Naive thymus-derived CD8-positive, alpha-beta T cell (primary cell): ENCODE measurements at regions not wholly inside any gene's neighbourhood (a gene's known extent, or its start where the extent isn't known, plus 50 kb on each side); places are given as distances from the start of the nearest gene placed in this dataset.

Experiments used
- ATAC-seq, 2 donors: fragments of 150-1000 bp; cut with Tn5 transposase in 1 of 2; sonication (Bioruptor Pico), chemical (Tn5 transposase) in 1 of 2; 1 replicate in 1 of 2; 2 replicates in 1 of 2; pipeline ENCODE4 v1.10.0; 2021; ENCODE audit warnings: mild to moderate bottlenecking in 2 of 2, moderate library complexity in 2 of 2
- POLR2A ChIA-PET: fragments of 350-600 bp; sonication (Branson Sonifier 250); formaldehyde crosslinking; loops from one replicate; lab custom pipeline; 2021; ENCODE audit warnings: antibody characterized with exemption; lab: Charles Lee
- DNase-seq, 10 donors: peaks; one replicate each; pipeline versions ENCODE4 v3.0.0 to v3.0.0-alpha.2; 2020 to 2022
- H3K27ac Mint-ChIP-seq, 10 donors: one replicate each; pipeline ENCODE4 v1.8.0; 2020 to 2022; ENCODE audit warnings: mild to moderate bottlenecking in 10 of 10, mixed read lengths in 10 of 10, moderate library complexity in 4 of 10, inconsistent platforms in 1 of 10
- H3K27me3 Mint-ChIP-seq, 5 donors: one replicate each; pipeline ENCODE4 v1.8.0; 2021 to 2022; ENCODE audit warnings: mixed read lengths in 5 of 5
- H3K36me3 Mint-ChIP-seq, 3 donors: one replicate each; pipeline ENCODE4 v1.8.0; 2020 to 2022; ENCODE audit warnings: mixed read lengths in 3 of 3, mild to moderate bottlenecking in 2 of 3, inconsistent platforms in 1 of 3
- H3K4me1 Mint-ChIP-seq, 4 donors: one replicate each; pipeline ENCODE4 v1.8.0; 2021 to 2022; ENCODE audit warnings: mixed read lengths in 4 of 4
- H3K4me3 Mint-ChIP-seq, 10 donors: one replicate each; pipeline ENCODE4 v1.8.0; 2020 to 2022; ENCODE audit warnings: mild to moderate bottlenecking in 10 of 10, mixed read lengths in 10 of 10, moderate library complexity in 6 of 10, inconsistent platforms in 1 of 10
- H3K9me3 Mint-ChIP-seq, 9 donors: one replicate each; pipeline ENCODE4 v1.8.0; 2020 to 2022; ENCODE audit warnings: mixed read lengths in 9 of 9, mild to moderate bottlenecking in 3 of 9, inconsistent platforms in 1 of 9, moderate library complexity in 1 of 9

GRCh38 chr2:55973673-55974072 lies 50.1 kb upstream of the EFEMP1 start:
- POLR2A ChIA-PET = no interaction called here
- Mint-ChIP-seq H3K27ac (no peak overlapping the region), H3K4me1 (no peaks in the 10 kb centered on the region), H3K4me3 (no peak overlapping the region), H3K27me3 (peaks cover 0 to 23% (median 4%) of the 10 kb centered on the region in 5 donors), H3K9me3 (peaks cover 1 to 11% (median 7%) of the 10 kb centered on the region in 9 donors), H3K36me3 (no peaks in the 10 kb centered on the region)
- DNase-seq (no peak), ATAC-seq (no peak)

- POLR2A ChIA-PET = no interaction called here
- Mint-ChIP-seq H3K4me1 (no peaks in the 10 kb centered on the region), H3K4me3 (no peak overlapping the region), H3K9me3 (peaks cover 5 to 28% (median 12%) of the 10 kb centered on the region in 9 donors), H3K36me3 (no peaks in the 10 kb centered on the region), H3K27me3 (peaks cover 0 to 12% (median 2%) of the 10 kb centered on the region in 5 donors), H3K27ac (no peak overlapping the region)
- ATAC-seq = no peak
- DNase-seq = no peak
Measured at GRCh38 chr2:55976681-55977080, 53.1 kb upstream of the EFEMP1 start.

- Mint-ChIP-seq H3K27ac (no peak overlapping the region), H3K27me3 (peaks cover 0 to 7% (median 5%) of the 10 kb centered on the region in 5 donors), H3K4me3 (no peak overlapping the region), H3K36me3 (no peaks in the 10 kb centered on the region), H3K9me3 (peaks cover 0 to 10% (median 4%) of the 10 kb centered on the region in 9 donors), H3K4me1 (peaks cover 0 to 16% (median 0%) of the 10 kb centered on the region in 4 donors)
- POLR2A ChIA-PET = no interaction called here
- ATAC-seq (no peak), DNase-seq (no peak)
Measured at GRCh38 chr2:55985406-55985805, 61.8 kb upstream of the EFEMP1 start.

GRCh38 chr2:55986001-55986400 lies 62.4 kb upstream of the EFEMP1 start:
- Mint-ChIP-seq H3K36me3 (no peaks in the 10 kb centered on the region), H3K4me1 (peaks cover 0 to 16% (median 0%) of the 10 kb centered on the region in 4 donors), H3K9me3 (peaks cover 0 to 4% (median 2%) of the 10 kb centered on the region in 9 donors), H3K27ac (no peak overlapping the region), H3K27me3 (peaks cover 0 to 8% (median 6%) of the 10 kb centered on the region in 5 donors), H3K4me3 (no peak overlapping the region)
- ATAC-seq (no peak), DNase-seq (no peak)
- POLR2A ChIA-PET = no interaction called here

GRCh38 chr2:55986700-55987440 lies 63.3 kb upstream of the EFEMP1 start:
- Mint-ChIP-seq H3K27me3 (peaks cover 0 to 8% (median 6%) of the 10 kb centered on the region in 5 donors), H3K9me3 (peaks cover 0 to 2% (median 0%) of the 10 kb centered on the region in 9 donors)

GRCh38 chr2:55989405-55989804 lies 65.8 kb upstream of the EFEMP1 start:
- Mint-ChIP-seq H3K9me3 (peaks cover 0 to 3% (median 0%) of the 10 kb centered on the region in 9 donors), H3K36me3 (no peaks in the 10 kb centered on the region), H3K4me3 (no peak overlapping the region), H3K4me1 (peaks cover 0 to 16% (median 0%) of the 10 kb centered on the region in 4 donors), H3K27me3 (peaks cover 0 to 12% (median 7%) of the 10 kb centered on the region in 5 donors), H3K27ac (no peak overlapping the region)
- POLR2A ChIA-PET = no interaction called here
- DNase-seq (no peak), ATAC-seq (no peak)

More at GRCh38 chr2:55986700-55987440, 63.3 kb upstream of the EFEMP1 start:
- no peak overlapping the region for H3K4me3 Mint-ChIP-seq
- DNase-seq = no peak
- H3K27ac Mint-ChIP-seq = no peak overlapping the region
- POLR2A ChIA-PET = no interaction called here
- no peaks in the 10 kb centered on the region for H3K36me3 Mint-ChIP-seq
- peaks cover 0 to 16% (median 0%) of the 10 kb centered on the region in 4 donors for H3K4me1 Mint-ChIP-seq
- no peak for ATAC-seq

- POLR2A ChIA-PET = no interaction called here
- Mint-ChIP-seq H3K4me1 (no peaks in the 10 kb centered on the region), H3K9me3 (peaks cover 0 to 3% (median 0%) of the 10 kb centered on the region in 9 donors), H3K4me3 (no peak overlapping the region), H3K27me3 (peaks cover 0 to 10% (median 7%) of the 10 kb centered on the region in 5 donors), H3K27ac (no peak overlapping the region), H3K36me3 (no peaks in the 10 kb centered on the region)
- ATAC-seq (no peak), DNase-seq (no peak)
Measured at GRCh38 chr2:55992455-55992854, 68.9 kb upstream of the EFEMP1 start.

- POLR2A ChIA-PET = no interaction called here
- H3K4me3 Mint-ChIP-seq = no peak overlapping the region
- H3K27me3 Mint-ChIP-seq = peaks cover 0 to 10% (median 5%) of the 10 kb centered on the region in 5 donors
- no peak overlapping the region for H3K27ac Mint-ChIP-seq
- peaks cover 0 to 3% (median 0%) of the 10 kb centered on the region in 9 donors for H3K9me3 Mint-ChIP-seq
- H3K4me1 Mint-ChIP-seq = no peaks in the 10 kb centered on the region
- DNase-seq = no peak
- H3K36me3 Mint-ChIP-seq = no peaks in the 10 kb centered on the region
- no peak for ATAC-seq
Measured at GRCh38 chr2:55993685-55994084, 70.1 kb upstream of the EFEMP1 start.

- H3K4me1 Mint-ChIP-seq = no peaks in the 10 kb centered on the region
- POLR2A ChIA-PET = no interaction called here
- no peak overlapping the region for H3K27ac Mint-ChIP-seq
- ATAC-seq (no peak), DNase-seq (no peak)
- H3K36me3 Mint-ChIP-seq = no peaks in the 10 kb centered on the region
- H3K9me3 Mint-ChIP-seq = peaks cover 0 to 3% (median 0%) of the 10 kb centered on the region in 9 donors
- no peak overlapping the region for H3K4me3 Mint-ChIP-seq
- peaks cover 0 to 7% (median 2%) of the 10 kb centered on the region in 5 donors for H3K27me3 Mint-ChIP-seq
Measured at GRCh38 chr2:55995211-55995610, 71.6 kb upstream of the EFEMP1 start.

GRCh38 chr2:55995902-55996301 lies 72.3 kb upstream of the EFEMP1 start:
- H3K4me3 Mint-ChIP-seq = no peak overlapping the region
- no peak for DNase-seq
- no peaks in the 10 kb centered on the region for H3K36me3 Mint-ChIP-seq
- no peaks in the 10 kb centered on the region for H3K4me1 Mint-ChIP-seq
- ATAC-seq = no peak
- peaks cover 0 to 3% (median 0%) of the 10 kb centered on the region in 9 donors for H3K9me3 Mint-ChIP-seq
- H3K27ac Mint-ChIP-seq = no peak overlapping the region
- peaks cover 0 to 4% (median 2%) of the 10 kb centered on the region in 5 donors for H3K27me3 Mint-ChIP-seq
- POLR2A ChIA-PET = no interaction called here

GRCh38 chr2:55999231-55999630 lies 75.6 kb upstream of the EFEMP1 start:
- H3K4me3 Mint-ChIP-seq = no peak overlapping the region
- no peak overlapping the region for H3K27ac Mint-ChIP-seq
- H3K4me1 Mint-ChIP-seq = no peaks in the 10 kb centered on the region
- POLR2A ChIA-PET = no interaction called here
- no peak for ATAC-seq
- no peak for DNase-seq
- H3K36me3 Mint-ChIP-seq = no peaks in the 10 kb centered on the region
- H3K27me3 Mint-ChIP-seq = no peaks in the 10 kb centered on the region
- peaks cover 0 to 15% (median 0%) of the 10 kb centered on the region in 9 donors for H3K9me3 Mint-ChIP-seq

- H3K4me3 Mint-ChIP-seq = no peak overlapping the region
- no peaks in the 10 kb centered on the region for H3K36me3 Mint-ChIP-seq
Measured at GRCh38 chr2:55999790-56000189, 76.2 kb upstream of the EFEMP1 start.

GRCh38 chr2:56001947-56002346 lies 78.4 kb upstream of the EFEMP1 start:
- no peak overlapping the region for H3K4me3 Mint-ChIP-seq
- H3K27me3 Mint-ChIP-seq = no peaks in the 10 kb centered on the region
- no peaks in the 10 kb centered on the region for H3K4me1 Mint-ChIP-seq
- peaks cover 0 to 18% (median 0%) of the 10 kb centered on the region in 9 donors for H3K9me3 Mint-ChIP-seq
- DNase-seq (no peak), ATAC-seq (no peak)
- H3K27ac Mint-ChIP-seq = no peak overlapping the region
- no peaks in the 10 kb centered on the region for H3K36me3 Mint-ChIP-seq
- POLR2A ChIA-PET = no interaction called here

More at GRCh38 chr2:55999790-56000189, 76.2 kb upstream of the EFEMP1 start:
- ATAC-seq (no peak), DNase-seq (no peak)
- Mint-ChIP-seq H3K4me1 (no peaks in the 10 kb centered on the region), H3K27ac (no peak overlapping the region), H3K9me3 (peaks cover 0 to 18% (median 0%) of the 10 kb centered on the region in 9 donors), H3K27me3 (no peaks in the 10 kb centered on the region)
- POLR2A ChIA-PET = no interaction called here
